GM12872 (cell line): ENCODE measurements at regions not wholly inside any gene's neighbourhood (a gene's known extent, or its start where the extent isn't known, plus 50 kb on each side); places are given as distances from the start of the nearest gene placed in this dataset.

ENCODE experiments used
- TF ChIP-seq, protein P1 (sequence below): IDR thresholded peaks from 3 replicates; pipeline ENCODE4 v1.5.1; 2011; ENCODE audit warnings: low read depth, mild to moderate bottlenecking, low read length, moderate library complexity; ENCODE audit not compliant: insufficient read depth

- TF ChIP-seq, protein P1, sequence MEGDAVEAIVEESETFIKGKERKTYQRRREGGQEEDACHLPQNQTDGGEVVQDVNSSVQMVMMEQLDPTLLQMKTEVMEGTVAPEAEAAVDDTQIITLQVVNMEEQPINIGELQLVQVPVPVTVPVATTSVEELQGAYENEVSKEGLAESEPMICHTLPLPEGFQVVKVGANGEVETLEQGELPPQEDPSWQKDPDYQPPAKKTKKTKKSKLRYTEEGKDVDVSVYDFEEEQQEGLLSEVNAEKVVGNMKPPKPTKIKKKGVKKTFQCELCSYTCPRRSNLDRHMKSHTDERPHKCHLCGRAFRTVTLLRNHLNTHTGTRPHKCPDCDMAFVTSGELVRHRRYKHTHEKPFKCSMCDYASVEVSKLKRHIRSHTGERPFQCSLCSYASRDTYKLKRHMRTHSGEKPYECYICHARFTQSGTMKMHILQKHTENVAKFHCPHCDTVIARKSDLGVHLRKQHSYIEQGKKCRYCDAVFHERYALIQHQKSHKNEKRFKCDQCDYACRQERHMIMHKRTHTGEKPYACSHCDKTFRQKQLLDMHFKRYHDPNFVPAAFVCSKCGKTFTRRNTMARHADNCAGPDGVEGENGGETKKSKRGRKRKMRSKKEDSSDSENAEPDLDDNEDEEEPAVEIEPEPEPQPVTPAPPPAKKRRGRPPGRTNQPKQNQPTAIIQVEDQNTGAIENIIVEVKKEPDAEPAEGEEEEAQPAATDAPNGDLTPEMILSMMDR = no peak
These were observed 188.8 kb upstream of the NABP1 start for GRCh38 chr2:191489177-191489576.

DNA sequence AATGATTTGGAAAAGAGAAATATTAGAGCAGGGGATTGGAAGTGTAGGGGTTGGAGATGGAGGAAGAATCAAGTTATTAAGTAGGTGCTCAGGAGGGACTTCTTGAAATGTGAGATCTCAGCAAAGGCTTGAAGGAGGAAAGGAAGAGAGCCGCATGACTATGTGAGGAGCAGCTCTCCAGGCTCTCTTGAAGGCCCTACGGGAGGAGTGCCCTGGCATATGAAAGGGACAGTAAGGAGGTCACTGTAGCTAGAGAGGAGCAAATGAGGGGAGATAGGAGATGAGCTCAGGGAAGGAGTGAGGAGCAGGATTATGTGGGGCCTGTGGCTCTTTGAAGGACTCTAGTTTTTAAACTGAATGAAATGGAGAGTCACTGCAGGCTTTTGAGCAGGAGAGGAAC, 181.1 kb upstream of the NABP1 start:
- TF ChIP-seq, protein P1 = no peak

DNA sequence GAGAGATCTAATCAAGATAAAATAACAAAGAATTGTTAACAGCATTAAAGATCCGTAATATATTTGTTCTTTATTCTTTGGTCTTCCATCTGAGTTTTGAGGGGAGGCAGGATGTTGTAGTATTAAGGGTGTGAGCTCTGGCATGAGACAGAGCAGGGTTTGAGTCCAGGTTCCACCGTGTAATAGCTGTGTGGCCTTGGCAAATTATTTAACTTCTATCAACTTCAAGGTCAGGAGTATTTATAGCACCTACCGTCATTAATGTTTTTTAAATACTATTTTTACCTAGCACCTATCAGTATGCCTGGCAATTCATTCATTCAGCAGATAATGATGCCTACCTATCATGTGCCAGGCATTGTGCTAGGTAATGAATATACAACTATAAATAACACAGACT, 180.1 kb upstream of the NABP1 start:
- TF ChIP-seq, protein P1 = no peak

DNA sequence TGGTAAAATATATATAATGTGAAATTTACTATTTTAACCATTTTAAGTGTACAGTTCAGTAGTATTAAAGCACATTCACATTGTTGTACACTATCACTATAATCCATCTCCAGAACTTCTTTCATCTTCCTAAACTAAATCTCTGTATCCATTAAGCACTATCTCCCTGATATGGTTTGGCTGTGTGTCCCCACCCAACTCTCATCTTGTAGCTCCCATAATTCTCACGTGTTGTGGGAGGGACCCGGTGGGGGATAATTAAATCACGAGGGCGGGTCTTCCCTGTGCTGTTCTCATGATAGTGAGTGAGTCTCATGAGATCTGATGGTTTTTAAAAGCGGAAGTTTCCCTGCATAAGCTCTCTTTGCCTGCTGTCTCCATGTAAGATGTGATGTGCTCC, 178.9 kb upstream of the NABP1 start:
- TF ChIP-seq, protein P1 = no peak

DNA sequence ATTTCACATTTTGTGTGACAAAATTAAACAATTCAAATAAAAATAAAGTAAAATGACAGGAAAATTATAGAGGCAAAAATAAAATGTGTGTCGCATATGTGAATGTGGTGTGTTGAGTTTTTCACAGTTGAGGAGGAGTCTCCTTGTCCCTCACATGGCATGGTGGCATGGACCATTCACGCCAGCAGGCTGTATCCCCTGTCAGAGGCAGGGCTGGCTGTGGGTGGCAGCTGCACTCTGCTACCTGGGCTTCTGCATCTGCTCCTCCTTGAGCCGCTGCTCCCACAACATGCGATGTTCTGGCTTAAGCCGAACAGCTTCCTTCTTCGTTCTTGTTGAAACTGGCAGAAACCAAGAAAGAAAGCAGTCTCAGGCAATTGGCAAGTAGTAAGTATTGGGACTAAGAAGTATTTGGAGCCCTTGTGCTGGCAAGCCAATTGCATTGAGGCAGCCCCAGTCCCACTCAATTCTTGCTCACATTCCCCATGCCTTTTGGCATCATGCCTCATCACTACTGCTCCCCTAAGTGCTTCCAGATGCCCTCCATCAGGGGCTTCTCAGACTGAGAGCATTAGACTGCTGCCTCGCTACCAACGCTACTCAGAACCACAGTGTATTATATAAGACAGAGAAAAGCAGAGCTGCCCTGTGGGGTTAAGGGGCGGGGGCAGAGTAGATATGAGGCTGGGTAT, 177.9 kb upstream of the NABP1 start:
- TF ChIP-seq, protein P1 = no peak

DNA sequence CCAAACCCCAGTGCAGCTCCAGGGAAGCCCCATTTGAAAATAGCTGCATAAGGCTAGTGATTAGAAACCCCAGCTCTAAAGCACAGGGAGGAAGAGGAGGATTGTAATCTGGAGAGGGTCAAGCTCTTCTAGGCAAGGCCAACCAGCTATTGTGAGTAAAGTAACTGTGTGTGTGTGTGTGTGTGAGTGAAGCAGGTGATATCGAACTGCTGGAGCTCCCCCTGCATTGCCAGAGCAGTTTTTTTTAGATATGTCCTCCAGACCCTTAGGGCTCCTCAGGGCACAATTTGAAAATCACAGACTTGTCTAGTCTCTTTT, 177.4 kb upstream of the NABP1 start:
- TF ChIP-seq, protein P1 = no peak

DNA sequence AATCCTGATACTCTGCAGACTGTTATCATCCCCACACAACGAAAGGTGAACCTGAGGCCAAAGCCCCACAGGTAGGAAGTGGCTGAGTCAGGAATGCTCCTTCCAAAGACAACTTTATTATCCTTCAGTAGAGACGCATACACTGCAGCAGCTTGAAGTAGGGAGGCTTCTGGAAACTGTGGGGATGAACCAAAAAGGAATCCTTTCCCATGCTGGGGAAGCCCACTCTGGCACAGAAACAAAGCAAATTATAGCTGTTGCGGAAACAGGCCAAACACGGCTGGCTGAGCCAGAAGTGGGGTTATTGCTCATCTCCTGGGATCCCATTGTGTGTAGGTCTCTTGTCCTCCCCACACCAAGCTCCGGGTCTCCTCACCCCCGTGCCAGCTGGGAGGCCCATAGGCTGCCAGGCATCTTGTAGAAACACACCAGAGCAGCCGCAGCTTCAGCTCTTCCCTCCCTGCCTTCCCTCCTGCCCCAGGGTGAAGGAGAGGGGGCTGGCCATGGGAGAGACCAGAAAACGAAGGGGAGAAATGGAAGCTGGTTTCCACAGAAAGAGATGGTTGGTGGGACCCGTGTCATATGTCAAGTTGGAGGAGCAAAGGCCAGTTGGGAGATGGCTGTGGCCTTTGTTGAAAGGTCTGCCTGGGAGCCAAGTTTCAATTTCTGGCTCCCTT, 176.9 kb upstream of the NABP1 start:
- TF ChIP-seq, protein P1 = no peak
